ENCODE measurements at regions not wholly inside any gene's neighbourhood (a gene's known extent, or its start where the extent isn't known, plus 50 kb on each side); places are given as distances from the start of the nearest gene placed in this dataset.

GRCh38 chr6:155974811-155975323 is 519.2 kb upstream of the NOX3 start:
- no peak overlapping the region for H3K9ac ChIP-seq
- no peaks in the 10 kb centered on the region for H3K79me2 ChIP-seq (ENCODE audit: insufficient read depth)
- H3K4me2 ChIP-seq (ENCODE audit: unreplicated experiment), result no peak overlapping the region
- TF ChIP-seq EZH2phosphoT487 (IDR thresholded peaks at IDR 0.05; ENCODE audit: insufficient read depth, low read depth) (no peak), EZH2 (IDR thresholded peaks at IDR 0.05; ENCODE audit: insufficient read depth, poor library complexity, severe bottlenecking) (no peak)
- no peaks in the 10 kb centered on the region for H3K4me1 ChIP-seq (ENCODE audit: insufficient read depth)
- H3K9me2 ChIP-seq (ENCODE audit: insufficient read depth), result no peaks in the 10 kb centered on the region
- no peak for DNase-seq
- H3K4me3 ChIP-seq, result no peak overlapping the region
- H3K9me3 ChIP-seq (ENCODE audit: low read depth), result no peaks in the 10 kb centered on the region
- H3K27ac ChIP-seq, result no peak overlapping the region
- no peaks in the 10 kb centered on the region for H3K27me3 ChIP-seq (replicated peaks; ENCODE audit: insufficient read depth)
- 34 to 38% methylated on average over 9 of the region's 9 CpGs for WGBS, 2 experiments (ENCODE audit: low coverage in 1 of 2, low lambda C conversion rate in 2 of 2, missing lambda C conversion rate in 2 of 2)
- H3F3A ChIP-seq (ENCODE audit: insufficient read depth), result no peaks in the 10 kb centered on the region
- in situ Hi-C loops (cut with MboI), result no loop called here
- no peak overlapping the region for H2AFZ ChIP-seq
- no peaks in the 10 kb centered on the region for H3K36me3 ChIP-seq (ENCODE audit: low read depth)
- H4K20me1 ChIP-seq (ENCODE audit: insufficient read depth), result no peaks in the 10 kb centered on the region

- no peaks in the 10 kb centered on the region for H3K9me3 ChIP-seq (ENCODE audit: low read depth)
- TF ChIP-seq EZH2phosphoT487 (IDR thresholded peaks at IDR 0.05; ENCODE audit: insufficient read depth, low read depth), result no peak
- TF ChIP-seq EZH2 (IDR thresholded peaks at IDR 0.05; ENCODE audit: insufficient read depth, poor library complexity, severe bottlenecking), result no peak
Observed at GRCh38 chr6:155974359-155974758, 518.7 kb upstream of the NOX3 start.

GRCh38 chr6:155970876-155971708 is 515.5 kb upstream of the NOX3 start:
- no peak for DNase-seq
- H3K27ac ChIP-seq, result no peak overlapping the region
- no peaks in the 10 kb centered on the region for H3K9me2 ChIP-seq (ENCODE audit: insufficient read depth)
- no peak overlapping the region for H3K4me2 ChIP-seq (ENCODE audit: unreplicated experiment)
- H3K79me2 ChIP-seq (ENCODE audit: insufficient read depth), result no peaks in the 10 kb centered on the region
- no peak overlapping the region for H3K4me3 ChIP-seq
- no peaks in the 10 kb centered on the region for H4K20me1 ChIP-seq (ENCODE audit: insufficient read depth)
- no peaks in the 10 kb centered on the region for H3K4me1 ChIP-seq (ENCODE audit: insufficient read depth)
- TF ChIP-seq EZH2phosphoT487 (IDR thresholded peaks at IDR 0.05; ENCODE audit: insufficient read depth, low read depth) (no peak), EZH2 (IDR thresholded peaks at IDR 0.05; ENCODE audit: insufficient read depth, poor library complexity, severe bottlenecking) (no peak)
- H2AFZ ChIP-seq, result no peak overlapping the region
- no peaks in the 10 kb centered on the region for H3K27me3 ChIP-seq (replicated peaks; ENCODE audit: insufficient read depth)
- no peaks in the 10 kb centered on the region for H3K9me3 ChIP-seq (ENCODE audit: low read depth)
- H3K9ac ChIP-seq, result no peak overlapping the region
- in situ Hi-C loops (cut with MboI), result no loop called here
- no peaks in the 10 kb centered on the region for H3K36me3 ChIP-seq (ENCODE audit: low read depth)
- H3F3A ChIP-seq (ENCODE audit: insufficient read depth), result no peaks in the 10 kb centered on the region
- WGBS, 2 experiments (ENCODE audit: low coverage in 1 of 2, low lambda C conversion rate in 2 of 2, missing lambda C conversion rate in 2 of 2), result 28 to 32% methylated on average over 7 of the region's 7 CpGs

More at GRCh38 chr6:155974359-155974758, 518.7 kb upstream of the NOX3 start:
- no peaks in the 10 kb centered on the region for H4K20me1 ChIP-seq (ENCODE audit: insufficient read depth)
- H3K4me3 ChIP-seq, result no peak overlapping the region
- no peaks in the 10 kb centered on the region for H3F3A ChIP-seq (ENCODE audit: insufficient read depth)
- H3K27me3 ChIP-seq (replicated peaks; ENCODE audit: insufficient read depth), result no peaks in the 10 kb centered on the region
- H2AFZ ChIP-seq, result no peak overlapping the region
- H3K27ac ChIP-seq, result no peak overlapping the region
- no peaks in the 10 kb centered on the region for H3K9me2 ChIP-seq (ENCODE audit: insufficient read depth)
- WGBS, 2 experiments (ENCODE audit: low coverage in 1 of 2, low lambda C conversion rate in 2 of 2, missing lambda C conversion rate in 2 of 2), result 57 to 59% methylated on average over 17 of the region's 17 CpGs
- DNase-seq, result no peak
- no peak overlapping the region for H3K9ac ChIP-seq
- no peaks in the 10 kb centered on the region for H3K36me3 ChIP-seq (ENCODE audit: low read depth)
- no peak overlapping the region for H3K4me2 ChIP-seq (ENCODE audit: unreplicated experiment)
- H3K4me1 ChIP-seq (ENCODE audit: insufficient read depth), result no peaks in the 10 kb centered on the region
- no peaks in the 10 kb centered on the region for H3K79me2 ChIP-seq (ENCODE audit: insufficient read depth)
- in situ Hi-C loops (cut with MboI), result no loop called here

- H2AFZ ChIP-seq, result no peak overlapping the region
- H3K27ac ChIP-seq, result no peak overlapping the region
- no peaks in the 10 kb centered on the region for H3K27me3 ChIP-seq (replicated peaks; ENCODE audit: insufficient read depth)
- no peak for DNase-seq
- H3K9ac ChIP-seq, result no peak overlapping the region
- no peak for TF ChIP-seq EZH2 (IDR thresholded peaks at IDR 0.05; ENCODE audit: insufficient read depth, poor library complexity, severe bottlenecking)
- TF ChIP-seq EZH2phosphoT487 (IDR thresholded peaks at IDR 0.05; ENCODE audit: insufficient read depth, low read depth), result no peak
- no peaks in the 10 kb centered on the region for H3K36me3 ChIP-seq (ENCODE audit: low read depth)
- no peaks in the 10 kb centered on the region for H3K9me2 ChIP-seq (ENCODE audit: insufficient read depth)
- H3K4me3 ChIP-seq, result no peak overlapping the region
- H3K4me2 ChIP-seq (ENCODE audit: unreplicated experiment), result no peak overlapping the region
- H3K9me3 ChIP-seq (ENCODE audit: low read depth), result no peaks in the 10 kb centered on the region
- no peaks in the 10 kb centered on the region for H3K4me1 ChIP-seq (ENCODE audit: insufficient read depth)
- H3K79me2 ChIP-seq (ENCODE audit: insufficient read depth), result no peaks in the 10 kb centered on the region
- no peaks in the 10 kb centered on the region for H3F3A ChIP-seq (ENCODE audit: insufficient read depth)
- H4K20me1 ChIP-seq (ENCODE audit: insufficient read depth), result no peaks in the 10 kb centered on the region
- in situ Hi-C loops (cut with MboI), result no loop called here
Observed at GRCh38 chr6:155970472-155970871, 514.8 kb upstream of the NOX3 start.

Data from GM23248 (cell line).